Endothelial cell of umbilical vein (primary cell): ENCODE measurements at regions not wholly inside any gene's neighbourhood (a gene's known extent, or its start where the extent isn't known, plus 50 kb on each side); places are given as distances from the start of the nearest gene placed in this dataset.

Source experiments
- BruUV-seq: library from RNA; stranded (reverse); fragments of 400-500 nt; replicated peaks from 2 replicates; lab custom pipeline; 2021; lab: Mats Ljungman, UMichigan
- CTCF ChIA-PET: fragments of 300-600, 350-600 bp; sonication (Branson Sonifier 250); formaldehyde crosslinking; loops from one replicate; lab custom pipeline; 2021; ENCODE audit warnings: antibody characterized with exemption, inconsistent platforms; lab: Charles Lee
- POLR2A ChIA-PET: fragments of 300-600, 350-600 bp; sonication (Branson Sonifier 250); formaldehyde crosslinking; loops from one replicate; lab custom pipeline; 2021; ENCODE audit warnings: antibody characterized with exemption, inconsistent platforms; lab: Charles Lee
- DNase-seq: peaks from one replicate; pipeline ENCODE4 v3.0.0-alpha.2; 2011; ENCODE audit warnings: low read depth, low spot score
- FAIRE-seq: peaks from 2 replicates; lab custom pipeline; 2011; peaks lifted over from hg19 to GRCh38; lab: Jason Lieb, UNC
- H2AFZ ChIP-seq: 2 replicates; pipeline ENCODE4 v1.6.0; 2012; ENCODE audit warnings: low read depth, low read length, control low read depth, inconsistent platforms
- H3K27ac ChIP-seq: 2 replicates; pipeline ENCODE4 v1.5.1; 2011; ENCODE audit warnings: low read depth, mild to moderate bottlenecking, control low read depth, low read length, moderate library complexity; ENCODE audit not compliant: insufficient read depth
- H3K27me3 ChIP-seq, 2 experiments: 2 replicates each; pipeline versions ENCODE4 v1.6.0 to v1.6.1; 2011; ENCODE audit warnings: low read length in 2 of 2, mixed read lengths in 1 of 2; ENCODE audit not compliant: control insufficient read depth in 2 of 2, insufficient read depth in 2 of 2
- H3K36me3 ChIP-seq, 2 experiments: 2 replicates in 1 of 2; 3 replicates in 1 of 2; pipeline ENCODE4 v1.5.1; 2011; ENCODE audit warnings: low read length in 2 of 2, mild to moderate bottlenecking in 1 of 2, moderate library complexity in 1 of 2; ENCODE audit not compliant: control insufficient read depth in 2 of 2, insufficient read depth in 2 of 2; ENCODE audit errors: extremely low read depth in 1 of 2
- H3K4me1 ChIP-seq: 3 replicates; pipeline ENCODE4 v1.5.1; 2011; ENCODE audit warnings: mild to moderate bottlenecking, low read length; ENCODE audit not compliant: control insufficient read depth, insufficient read depth; ENCODE audit errors: extremely low read depth
- H3K4me2 ChIP-seq: 2 replicates; pipeline ENCODE4 v1.6.1; 2011; ENCODE audit warnings: low read length, control low read depth, mixed read lengths; ENCODE audit not compliant: insufficient read depth
- H3K4me3 ChIP-seq, 3 experiments: fragments of 200-600 bp in 1 of 3; sonication (generic), shearing (Covaris generic) in 1 of 3; replicated peaks in 1 of 3; 2 replicates each; pipeline ENCODE4 v1.5.1; 2011 to 2016; ENCODE audit warnings: control low read depth in 3 of 3, low read length in 3 of 3, mild to moderate bottlenecking in 2 of 3, inconsistent platforms in 1 of 3, low read depth in 1 of 3, moderate library complexity in 1 of 3; ENCODE audit not compliant: insufficient read depth in 1 of 3
- H3K79me2 ChIP-seq: 2 replicates; pipeline ENCODE4 v1.6.0; 2012; ENCODE audit warnings: low read length, inconsistent platforms; ENCODE audit not compliant: control insufficient read depth, insufficient read depth
- H3K9ac ChIP-seq: replicated peaks from 2 replicates; pipeline ENCODE3; 2011; ENCODE audit warnings: low read length, control low read depth; ENCODE audit not compliant: insufficient read depth; ENCODE audit errors: extremely low read depth
- H3K9me1 ChIP-seq: replicated peaks from 3 replicates; pipeline ENCODE4 v1.6.0; 2011; ENCODE audit warnings: mild to moderate bottlenecking, low read length; ENCODE audit not compliant: control insufficient read depth, insufficient read depth; ENCODE audit errors: extremely low read depth
- H3K9me3 ChIP-seq: replicated peaks from 2 replicates; pipeline ENCODE4 v1.5.1; 2012; ENCODE audit warnings: low read length, inconsistent platforms; ENCODE audit not compliant: control insufficient read depth, insufficient read depth
- H4K20me1 ChIP-seq: replicated peaks from 2 replicates; pipeline ENCODE3; 2011; ENCODE audit warnings: mild to moderate bottlenecking, low read length; ENCODE audit not compliant: control insufficient read depth, insufficient read depth; ENCODE audit errors: extremely low read depth
- EZH2 ChIP-seq: IDR thresholded peaks from 2 replicates; pipeline ENCODE4 v1.6.1; 2012; ENCODE audit warnings: borderline replicate concordance, low read depth, mild to moderate bottlenecking, moderate library complexity, low read length, inconsistent platforms; ENCODE audit not compliant: severe bottlenecking
- FOS ChIP-seq: IDR thresholded peaks from 2 replicates; pipeline ENCODE4 v1.6.1; 2011; ENCODE audit warnings: mild to moderate bottlenecking, low read length, moderate library complexity, borderline replicate concordance; ENCODE audit not compliant: insufficient read depth
- GATA2 ChIP-seq: IDR thresholded peaks from 2 replicates; pipeline ENCODE4 v1.7.0; 2011; ENCODE audit warnings: low read depth, mild to moderate bottlenecking, moderate library complexity, mixed read lengths, low read length; ENCODE audit not compliant: insufficient read length, insufficient read depth
- JUN ChIP-seq: IDR thresholded peaks from 2 replicates; pipeline ENCODE4 v1.6.1; 2011; ENCODE audit warnings: borderline replicate concordance, low read depth; ENCODE audit not compliant: insufficient read length, insufficient read depth
- MYC ChIP-seq: IDR thresholded peaks from one replicate; pipeline ENCODE4 v1.6.1; 2011; ENCODE audit warnings: mild to moderate bottlenecking, low read depth, low read length
- POLR2A ChIP-seq: IDR thresholded peaks from 2 replicates; pipeline ENCODE4 v1.6.1; 2012; ENCODE audit warnings: low read depth, mild to moderate bottlenecking, control low read depth, low read length
- POLR2AphosphoS5 ChIP-seq: IDR thresholded peaks from 2 replicates; pipeline ENCODE4 v1.6.1; 2012; ENCODE audit warnings: low read depth, mild to moderate bottlenecking, control low read depth, low read length, moderate library complexity; ENCODE audit not compliant: insufficient read depth
- dilution Hi-C: fragments of 300-500 bp; cut with MboI; formaldehyde crosslinking; loops from one replicate; pipeline ENCODE4 v1.15.0; 2019; ENCODE audit warnings: low sequenced_read_pairs; ENCODE audit not compliant: extremely low pct_ligation_motif_present
- intact Hi-C: fragments of 100-400 bp; cut with micrococcal nuclease; formaldehyde crosslinking; loops from one replicate; pipeline ENCODE4 v1.10.0; 2022
- TF ChIP-seq, protein P1 (sequence below): IDR thresholded peaks from 2 replicates; pipeline ENCODE4 v1.6.1; 2011; ENCODE audit not compliant: insufficient read depth, insufficient read length
- TF ChIP-seq, protein P2 (sequence below), 2 donors: IDR thresholded peaks; 1 replicate in 1 of 2; 2 replicates in 1 of 2; pipeline ENCODE4 v1.5.1; 2011; ENCODE audit warnings: low read length in 2 of 2, mild to moderate bottlenecking in 2 of 2, moderate library complexity in 2 of 2, control low read depth in 1 of 2, inconsistent platforms in 1 of 2, low read depth in 1 of 2; ENCODE audit not compliant: insufficient read depth in 1 of 2; ENCODE audit errors: extremely low read depth in 1 of 2

DNA sequence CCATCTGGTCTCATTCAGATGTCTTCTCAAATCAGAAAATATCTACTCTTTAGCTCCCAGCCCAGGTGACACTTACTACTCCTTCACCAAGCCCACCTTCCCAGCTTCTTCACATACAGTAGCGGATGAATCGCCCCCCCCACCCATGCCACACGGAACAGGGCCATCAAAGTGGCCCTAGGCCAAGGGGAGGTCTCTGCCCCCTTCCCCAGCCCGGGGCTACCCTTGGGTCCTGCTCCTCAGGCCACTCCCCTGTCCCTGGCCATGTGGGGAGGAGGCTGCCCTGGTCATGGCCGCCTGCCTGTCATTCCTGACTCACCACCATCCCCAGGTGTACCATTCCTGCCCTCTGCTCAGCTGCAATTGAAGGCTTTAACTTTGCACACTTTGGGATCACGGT is 142.8 kb downstream of the NECTIN1 start:
- no peak overlapping the region for H3K4me3 ChIP-seq
- H2AFZ ChIP-seq = no peak overlapping the region
- TF ChIP-seq FOS = no peak
- no peak for TF ChIP-seq POLR2A
- TF ChIP-seq, protein P1, sequence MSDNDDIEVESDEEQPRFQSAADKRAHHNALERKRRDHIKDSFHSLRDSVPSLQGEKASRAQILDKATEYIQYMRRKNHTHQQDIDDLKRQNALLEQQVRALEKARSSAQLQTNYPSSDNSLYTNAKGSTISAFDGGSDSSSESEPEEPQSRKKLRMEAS = no peak
- no peak for TF ChIP-seq EZH2
- TF ChIP-seq, protein P2, sequence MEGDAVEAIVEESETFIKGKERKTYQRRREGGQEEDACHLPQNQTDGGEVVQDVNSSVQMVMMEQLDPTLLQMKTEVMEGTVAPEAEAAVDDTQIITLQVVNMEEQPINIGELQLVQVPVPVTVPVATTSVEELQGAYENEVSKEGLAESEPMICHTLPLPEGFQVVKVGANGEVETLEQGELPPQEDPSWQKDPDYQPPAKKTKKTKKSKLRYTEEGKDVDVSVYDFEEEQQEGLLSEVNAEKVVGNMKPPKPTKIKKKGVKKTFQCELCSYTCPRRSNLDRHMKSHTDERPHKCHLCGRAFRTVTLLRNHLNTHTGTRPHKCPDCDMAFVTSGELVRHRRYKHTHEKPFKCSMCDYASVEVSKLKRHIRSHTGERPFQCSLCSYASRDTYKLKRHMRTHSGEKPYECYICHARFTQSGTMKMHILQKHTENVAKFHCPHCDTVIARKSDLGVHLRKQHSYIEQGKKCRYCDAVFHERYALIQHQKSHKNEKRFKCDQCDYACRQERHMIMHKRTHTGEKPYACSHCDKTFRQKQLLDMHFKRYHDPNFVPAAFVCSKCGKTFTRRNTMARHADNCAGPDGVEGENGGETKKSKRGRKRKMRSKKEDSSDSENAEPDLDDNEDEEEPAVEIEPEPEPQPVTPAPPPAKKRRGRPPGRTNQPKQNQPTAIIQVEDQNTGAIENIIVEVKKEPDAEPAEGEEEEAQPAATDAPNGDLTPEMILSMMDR (IDR thresholded peaks at IDR 0.05; ENCODE audit: extremely low read depth in 1 of 2, insufficient read depth in 1 of 2, low read depth in 1 of 2, low read length in 2 of 2) = no peak
- TF ChIP-seq GATA2 = no peak
- no peak for TF ChIP-seq JUN
- TF ChIP-seq MYC = no peak
- TF ChIP-seq POLR2AphosphoS5 = no peak
- H3K36me3 ChIP-seq = no peaks in the 10 kb centered on the region
- no peaks in the 10 kb centered on the region for H3K9me1 ChIP-seq
- dilution Hi-C loops = no loop called here
- ChIA-PET POLR2A (no interaction called here), CTCF (interaction anchor here (1.0 to 1.7 kb wide), 4 partner anchors 12 to 53 kb away, joined by 3 to 4 read pairs (median 3); no protein-coding TSS in a partner anchor)
- intact Hi-C loops = no loop called here
- no peak for DNase-seq
- H3K4me1 ChIP-seq = peaks cover 7% of the 10 kb centered on the region
- H3K79me2 ChIP-seq = no peaks in the 10 kb centered on the region
- no peaks in the 10 kb centered on the region for H3K9me3 ChIP-seq
- H3K9ac ChIP-seq = no peak overlapping the region
- H3K27ac ChIP-seq = no peak overlapping the region
- H3K27me3 ChIP-seq = peaks cover 0 to 4% of the 10 kb centered on the region in 2 experiments
- no peak overlapping the region for H3K4me2 ChIP-seq
- no peaks in the 10 kb centered on the region for H4K20me1 ChIP-seq
- BruUV-seq = no TSS peak
- no peak for FAIRE-seq
